Stomach (tissue), 8 donors: ENCODE measurements at regions not wholly inside any gene's neighbourhood (a gene's known extent, or its start where the extent isn't known, plus 50 kb on each side); places are given as distances from the start of the nearest gene placed in this dataset.
A peak's percentile ranks its signal among the peaks of the same experiment; 100 is the strongest.

Experiments
- DNase-seq, 2 donors: peaks; one replicate each; pipeline versions ENCODE4 v3.0.0 to v3.0.0-alpha.2; 2013 to 2019
- H3K27ac ChIP-seq, 5 donors: fragments of 200-600 bp in 4 of 5; sonication (generic) in 4 of 5; one replicate each; pipeline ENCODE4 v1.5.1; 2013 to 2019; ENCODE audit warnings: mild to moderate bottlenecking in 1 of 5, moderate library complexity in 1 of 5
- H3K27me3 ChIP-seq, 3 donors: fragments of 200-600 bp; sonication (generic); one replicate each; pipeline ENCODE4 v1.5.1; 2017 to 2019; ENCODE audit warnings: mixed run types in 1 of 3
- H3K36me3 ChIP-seq, 4 donors: fragments of 200-600 bp; sonication (generic); 1 replicate in 3 of 4; 2 replicates in 1 of 4; pipeline ENCODE4 v1.5.1; 2016 to 2019
- H3K4me1 ChIP-seq, 4 donors: fragments of 200-600 bp; sonication (generic); one replicate each; pipeline ENCODE4 v1.5.1; 2016 to 2019
- H3K4me3 ChIP-seq, 4 donors: fragments of 200-600 bp; sonication (generic) in 3 of 4; one replicate each; pipeline ENCODE4 v1.5.1; 2016 to 2019; ENCODE audit warnings: mild to moderate bottlenecking in 1 of 4
- H3K9me3 ChIP-seq, 4 donors: fragments of 200-600 bp; sonication (generic); one replicate each; pipeline ENCODE4 v1.5.1; 2016 to 2019
- EP300 ChIP-seq: sonication (generic); formaldehyde crosslinking; IDR thresholded peaks from one replicate; pipeline ENCODE4 v1.6.1; 2017; ENCODE audit warnings: antibody characterized with exemption
- POLR2A ChIP-seq, 4 donors: fragments of 450-650 bp; IDR thresholded peaks; one replicate each; pipeline ENCODE4 v1.6.1; 2016; ENCODE audit warnings: antibody characterized with exemption in 4 of 4, control low read depth in 2 of 4, mild to moderate bottlenecking in 1 of 4, moderate library complexity in 1 of 4
- POLR2AphosphoS5 ChIP-seq, 3 donors: sonication (generic); formaldehyde crosslinking; IDR thresholded peaks; one replicate each; pipeline ENCODE4 v1.6.1; 2016; ENCODE audit warnings: antibody characterized with exemption in 3 of 3
- WGBS, 5 donors: extraction: QIAGEN DNeasy Blood & Tissue Kit in 3 of 5; methylation state at CpG; one replicate each; pipeline versions ENCODE4 v1.1.5 to v1.1.7; 2013 to 2018; 5-methylcytosine and 5-hydroxymethylcytosine counted together
- intact Hi-C: fragments of 100-400 bp; cut with DNase I; formaldehyde crosslinking; loops from one replicate; pipeline ENCODE4 v1.15.1; 2023; ENCODE audit warnings: low total_unique reads
- TF ChIP-seq, protein P1 (sequence below), 7 experiments: fragments of 450-650 bp in 4 of 7; fragments of 200-600 bp in 3 of 7; sonication (generic) in 3 of 7; IDR thresholded peaks; one replicate each; pipeline ENCODE4 v1.5.1; 2016 to 2019; ENCODE audit warnings: antibody characterized with exemption in 7 of 7, control low read depth in 2 of 7, mild to moderate bottlenecking in 1 of 7
- donor health status: healthy with polysubstance abuse.
- donor health status: Bipolar disorder and iron deficiency.
- donor health status: healthy.

DNA sequence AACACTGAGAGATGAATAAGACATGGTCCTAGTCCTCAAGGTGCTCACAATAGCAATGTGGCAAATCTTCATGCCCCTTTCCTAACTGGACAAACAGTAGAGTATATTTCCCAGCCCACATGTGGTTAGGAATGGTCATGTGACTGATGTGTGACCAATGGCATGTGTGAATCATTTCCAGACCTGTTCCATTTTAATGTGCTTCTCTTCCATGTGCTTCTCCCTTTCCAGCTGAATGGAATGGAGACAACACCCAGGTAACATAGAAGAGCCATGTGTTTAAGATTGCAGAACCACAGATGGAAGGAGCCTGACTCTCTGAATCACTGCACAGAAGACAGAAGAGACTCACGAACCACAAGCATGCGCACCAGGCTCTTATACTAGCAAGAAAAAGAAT, 409.9 kb upstream of the NFIA start:
- H3K27ac ChIP-seq = no peak overlapping the region

DNA sequence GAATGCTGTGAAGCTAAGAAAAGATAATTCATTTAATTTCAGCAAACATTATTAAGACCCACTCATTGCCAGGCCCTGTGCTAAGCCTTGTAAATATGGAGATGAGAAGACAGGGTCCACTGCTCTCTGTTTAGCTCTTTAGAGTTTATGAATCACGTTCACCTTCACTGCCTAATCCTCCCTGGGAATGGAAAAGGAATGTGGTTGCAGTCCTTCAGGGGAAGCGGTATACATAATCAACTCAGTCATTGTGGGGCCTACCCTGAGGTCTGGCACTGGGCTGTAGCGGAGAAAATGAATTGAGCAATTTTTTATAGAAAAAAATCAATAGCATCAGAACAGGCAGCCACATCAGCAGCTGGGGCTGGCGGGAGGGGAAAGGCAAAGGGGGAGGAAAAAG, 412.1 kb upstream of the NFIA start:
- intact Hi-C loops = no loop called here
- Histone ChIP-seq H3K36me3 (no peaks in the 10 kb centered on the region), H3K4me3 (no peak overlapping the region)

More for the DNA sequence above, 409.9 kb upstream of the NFIA start:
- intact Hi-C loops = no loop called here
- TF ChIP-seq EP300 (no peak), POLR2AphosphoS5 (IDR thresholded peaks at IDR 0.05) (no peak), POLR2A (IDR thresholded peaks at IDR 0.05) (no peak)
- TF ChIP-seq, protein P1, sequence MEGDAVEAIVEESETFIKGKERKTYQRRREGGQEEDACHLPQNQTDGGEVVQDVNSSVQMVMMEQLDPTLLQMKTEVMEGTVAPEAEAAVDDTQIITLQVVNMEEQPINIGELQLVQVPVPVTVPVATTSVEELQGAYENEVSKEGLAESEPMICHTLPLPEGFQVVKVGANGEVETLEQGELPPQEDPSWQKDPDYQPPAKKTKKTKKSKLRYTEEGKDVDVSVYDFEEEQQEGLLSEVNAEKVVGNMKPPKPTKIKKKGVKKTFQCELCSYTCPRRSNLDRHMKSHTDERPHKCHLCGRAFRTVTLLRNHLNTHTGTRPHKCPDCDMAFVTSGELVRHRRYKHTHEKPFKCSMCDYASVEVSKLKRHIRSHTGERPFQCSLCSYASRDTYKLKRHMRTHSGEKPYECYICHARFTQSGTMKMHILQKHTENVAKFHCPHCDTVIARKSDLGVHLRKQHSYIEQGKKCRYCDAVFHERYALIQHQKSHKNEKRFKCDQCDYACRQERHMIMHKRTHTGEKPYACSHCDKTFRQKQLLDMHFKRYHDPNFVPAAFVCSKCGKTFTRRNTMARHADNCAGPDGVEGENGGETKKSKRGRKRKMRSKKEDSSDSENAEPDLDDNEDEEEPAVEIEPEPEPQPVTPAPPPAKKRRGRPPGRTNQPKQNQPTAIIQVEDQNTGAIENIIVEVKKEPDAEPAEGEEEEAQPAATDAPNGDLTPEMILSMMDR (IDR thresholded peaks at IDR 0.05) = no peak
- WGBS, 5 donors = 81 to 95% (median 91%) methylated on average over 2 of the region's 2 CpGs
- H3K27me3 ChIP-seq = no peaks in the 10 kb centered on the region
- no peak for DNase-seq
- H3K4me3 ChIP-seq = no peak overlapping the region
- no peaks in the 10 kb centered on the region for H3K9me3 ChIP-seq
- H3K36me3 ChIP-seq = no peaks in the 10 kb centered on the region
- H3K4me1 ChIP-seq = no peaks in the 10 kb centered on the region

DNA sequence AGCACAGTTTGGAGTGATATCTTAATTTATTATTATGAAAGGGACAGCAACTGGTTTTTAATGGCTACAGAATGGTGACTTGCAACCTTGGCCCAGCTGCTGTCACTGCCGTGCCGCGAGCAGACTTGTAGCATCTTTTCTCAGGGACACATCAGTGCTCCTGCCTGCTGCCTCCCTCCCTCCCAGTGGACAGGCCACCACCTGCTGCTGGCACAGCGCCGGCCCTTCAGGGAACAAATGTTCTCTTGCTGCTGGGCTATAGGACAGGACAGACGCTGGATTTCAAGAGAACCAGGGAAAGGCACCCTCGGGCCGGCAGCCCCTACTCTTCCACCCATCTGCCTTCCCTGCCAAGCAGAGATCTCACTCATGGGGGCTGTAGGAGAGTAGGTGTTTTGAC, 413.8 kb upstream of the NFIA start:
- Histone ChIP-seq H3K4me1 (no peaks in the 10 kb centered on the region), H3K27me3 (no peaks in the 10 kb centered on the region), H3K4me3 (no peak overlapping the region), H3K36me3 (no peaks in the 10 kb centered on the region), H3K27ac (no peak overlapping the region), H3K9me3 (no peaks in the 10 kb centered on the region)
- intact Hi-C loops = no loop called here
- WGBS, 5 donors = 90 to 93% (median 92%) methylated on average over 7 to 8 of the region's 8 CpGs
- TF ChIP-seq POLR2AphosphoS5 (IDR thresholded peaks at IDR 0.05) (no peak), POLR2A (IDR thresholded peaks at IDR 0.05) (no peak), EP300 (no peak)
- TF ChIP-seq, protein P1 (IDR thresholded peaks at IDR 0.05) = no peak
- DNase-seq = no peak

More for the DNA sequence above, 412.1 kb upstream of the NFIA start:
- no peaks in the 10 kb centered on the region for H3K4me1 ChIP-seq
- no peaks in the 10 kb centered on the region for H3K9me3 ChIP-seq
- TF ChIP-seq POLR2A (IDR thresholded peaks at IDR 0.05) (no peak), POLR2AphosphoS5 (IDR thresholded peaks at IDR 0.05) (no peak), EP300 (no peak)
- TF ChIP-seq, protein P1 (IDR thresholded peaks at IDR 0.05) = no peak
- WGBS, 5 donors = 83 to 93% (median 91%) methylated on average over 4 of the region's 4 CpGs
- H3K27ac ChIP-seq = no peak overlapping the region
- no peaks in the 10 kb centered on the region for H3K27me3 ChIP-seq
- DNase-seq = peak in 1 of 2 donors; percentile 4

DNA sequence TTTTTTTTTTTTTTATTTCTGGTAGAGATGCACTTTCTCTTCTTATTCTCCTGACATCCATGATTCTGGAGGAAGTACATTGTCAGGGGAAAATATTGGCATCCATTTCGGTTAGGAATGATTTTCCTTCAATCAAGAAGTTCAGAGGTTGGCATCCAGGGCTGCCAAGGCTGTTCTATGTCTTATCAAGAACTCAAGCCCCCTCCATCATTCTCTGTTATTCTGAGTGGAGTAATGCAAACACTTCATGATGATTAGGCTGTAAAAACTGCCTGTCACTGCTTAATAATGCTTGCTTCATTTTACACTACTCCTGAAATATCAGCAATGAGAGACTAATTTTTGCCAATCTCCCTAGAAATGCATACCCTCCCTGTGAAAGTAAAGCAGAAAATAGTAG, 417.1 kb upstream of the NFIA start:
- Histone ChIP-seq H3K9me3 (no peaks in the 10 kb centered on the region), H3K36me3 (no peaks in the 10 kb centered on the region), H3K27ac (no peak overlapping the region), H3K27me3 (no peaks in the 10 kb centered on the region), H3K4me1 (no peaks in the 10 kb centered on the region), H3K4me3 (no peak overlapping the region)
- intact Hi-C loops = no loop called here
- DNase-seq = no peak
- TF ChIP-seq POLR2AphosphoS5 (IDR thresholded peaks at IDR 0.05) (no peak), POLR2A (IDR thresholded peaks at IDR 0.05) (no peak), EP300 (no peak)
- TF ChIP-seq, protein P1 (IDR thresholded peaks at IDR 0.05) = no peak
- 50 to 65% (median 61%) methylated on average over 1 of the region's 1 CpG for WGBS, 5 donors
